ENCODE measurements at regions not wholly inside any gene's neighbourhood (a gene's known extent, or its start where the extent isn't known, plus 50 kb on each side); places are given as distances from the start of the nearest gene placed in this dataset.

DNA sequence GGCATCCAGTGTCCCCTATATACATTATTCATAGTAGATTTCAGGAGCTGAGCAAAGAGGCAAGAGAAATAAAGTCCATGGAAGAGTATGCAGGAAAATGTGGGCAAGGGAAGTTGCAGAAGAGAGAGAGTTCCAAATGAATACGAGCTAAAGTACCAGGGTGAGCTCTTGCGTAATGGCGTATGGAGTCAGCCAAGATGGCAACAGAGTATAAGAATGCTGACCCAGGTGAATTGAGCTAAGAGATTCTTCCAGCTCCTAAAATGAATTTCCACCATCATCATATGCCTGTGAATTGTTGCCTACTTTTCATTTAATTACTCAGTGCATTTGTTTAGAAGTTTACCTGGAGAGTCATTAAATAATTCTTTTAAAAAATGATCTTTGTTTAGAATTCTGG lies 153.2 kb upstream of the CNTNAP4 start:
- no peak for TF ChIP-seq CTCF (IDR thresholded peaks at IDR 0.05)
- no peak for TF ChIP-seq POLR2A (IDR thresholded peaks at IDR 0.05)
